Thyroid gland (tissue), 4 donors: ENCODE measurements at regions not wholly inside any gene's neighbourhood (a gene's known extent, or its start where the extent isn't known, plus 50 kb on each side); places are given as distances from the start of the nearest gene placed in this dataset.

Experiments
- POLR2A ChIP-seq, 2 donors: fragments of 450-650 bp; IDR thresholded peaks; one replicate each; pipeline ENCODE4 v1.6.1; 2017; ENCODE audit warnings: antibody characterized with exemption in 2 of 2, mild to moderate bottlenecking in 2 of 2, moderate library complexity in 1 of 2
- TF ChIP-seq, protein P1 (sequence below), 6 experiments: fragments of 200-600 bp in 3 of 6; fragments of 450-650 bp in 3 of 6; sonication (generic) in 3 of 6; IDR thresholded peaks; one replicate each; pipeline ENCODE4 v1.5.1; 2016 to 2019; ENCODE audit warnings: antibody characterized with exemption in 6 of 6, mild to moderate bottlenecking in 2 of 6, inconsistent platforms in 1 of 6, moderate library complexity in 1 of 6

DNA sequence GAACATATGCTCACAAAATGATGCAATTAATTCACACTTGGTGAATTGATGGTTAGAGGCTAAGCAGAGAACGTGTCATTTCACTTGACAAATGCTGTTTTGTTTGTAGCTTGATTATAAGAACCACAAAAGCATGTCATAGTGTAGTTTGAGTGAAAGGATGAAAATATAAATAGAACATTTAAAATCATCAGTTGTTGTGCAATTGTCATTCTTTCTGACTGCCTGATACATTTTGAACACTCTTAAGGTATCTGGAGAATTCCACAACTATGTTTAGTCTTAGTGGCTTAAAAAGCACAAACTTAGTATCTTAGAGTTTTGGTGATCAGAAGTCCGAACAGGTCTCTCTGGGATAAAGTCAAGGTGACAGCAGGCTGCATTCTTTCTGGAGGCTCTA, 129.4 kb downstream of the BASP1 start:
- TF ChIP-seq, protein P1, sequence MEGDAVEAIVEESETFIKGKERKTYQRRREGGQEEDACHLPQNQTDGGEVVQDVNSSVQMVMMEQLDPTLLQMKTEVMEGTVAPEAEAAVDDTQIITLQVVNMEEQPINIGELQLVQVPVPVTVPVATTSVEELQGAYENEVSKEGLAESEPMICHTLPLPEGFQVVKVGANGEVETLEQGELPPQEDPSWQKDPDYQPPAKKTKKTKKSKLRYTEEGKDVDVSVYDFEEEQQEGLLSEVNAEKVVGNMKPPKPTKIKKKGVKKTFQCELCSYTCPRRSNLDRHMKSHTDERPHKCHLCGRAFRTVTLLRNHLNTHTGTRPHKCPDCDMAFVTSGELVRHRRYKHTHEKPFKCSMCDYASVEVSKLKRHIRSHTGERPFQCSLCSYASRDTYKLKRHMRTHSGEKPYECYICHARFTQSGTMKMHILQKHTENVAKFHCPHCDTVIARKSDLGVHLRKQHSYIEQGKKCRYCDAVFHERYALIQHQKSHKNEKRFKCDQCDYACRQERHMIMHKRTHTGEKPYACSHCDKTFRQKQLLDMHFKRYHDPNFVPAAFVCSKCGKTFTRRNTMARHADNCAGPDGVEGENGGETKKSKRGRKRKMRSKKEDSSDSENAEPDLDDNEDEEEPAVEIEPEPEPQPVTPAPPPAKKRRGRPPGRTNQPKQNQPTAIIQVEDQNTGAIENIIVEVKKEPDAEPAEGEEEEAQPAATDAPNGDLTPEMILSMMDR (IDR thresholded peaks at IDR 0.05) = no peak
- no peak for TF ChIP-seq POLR2A (IDR thresholded peaks at IDR 0.05)
